Ishikawa (cell line): ENCODE measurements at regions not wholly inside any gene's neighbourhood (a gene's known extent, or its start where the extent isn't known, plus 50 kb on each side); places are given as distances from the start of the nearest gene placed in this dataset.

ENCODE experiments used
- CEBPB ChIP-seq: IDR thresholded peaks from 2 replicates; pipeline ENCODE4 v1.6.1; 2012
- CREB1 ChIP-seq: IDR thresholded peaks from 2 replicates; pipeline ENCODE4 v1.6.1; 2012; ENCODE audit warnings: low read depth
- EGR1 ChIP-seq: IDR thresholded peaks from 2 replicates; pipeline ENCODE4 v1.6.1; 2012
- EP300 ChIP-seq: IDR thresholded peaks from 2 replicates; pipeline ENCODE4 v1.6.1; 2012; ENCODE audit warnings: borderline replicate concordance
- FOXM1 ChIP-seq: IDR thresholded peaks from 2 replicates; pipeline ENCODE4 v1.6.1; 2012; ENCODE audit warnings: low read depth, borderline replicate concordance
- MAX ChIP-seq: IDR thresholded peaks from 2 replicates; pipeline ENCODE4 v1.6.1; 2012
- NFIC ChIP-seq: IDR thresholded peaks from 2 replicates; pipeline ENCODE4 v1.6.1; 2012
- RAD21 ChIP-seq: IDR thresholded peaks from 2 replicates; pipeline ENCODE4 v1.6.1; 2012; ENCODE audit warnings: low read depth
- REST ChIP-seq: IDR thresholded peaks from 2 replicates; pipeline ENCODE4 v1.6.1; 2012; ENCODE audit warnings: low read depth, mild to moderate bottlenecking
- TAF1 ChIP-seq: IDR thresholded peaks from 2 replicates; pipeline ENCODE4 v1.6.1; 2012; ENCODE audit warnings: low read depth, mild to moderate bottlenecking
- TCF12 ChIP-seq: IDR thresholded peaks from 2 replicates; pipeline ENCODE4 v1.6.1; 2012; ENCODE audit warnings: low read depth
- TEAD4 ChIP-seq: IDR thresholded peaks from 2 replicates; pipeline ENCODE4 v1.6.1; 2012
- USF1 ChIP-seq: IDR thresholded peaks from 2 replicates; pipeline ENCODE4 v1.6.1; 2012
- YY1 ChIP-seq: IDR thresholded peaks from 2 replicates; pipeline ENCODE4 v1.6.1; 2012; ENCODE audit warnings: low read depth
- ZBTB7A ChIP-seq: IDR thresholded peaks from 2 replicates; pipeline ENCODE4 v1.6.1; 2012; ENCODE audit warnings: low read depth

GRCh38 chr5:50978924-50979323, 312.5 kb downstream of the PARP8 start:
- TF ChIP-seq CREB1: no peak
- peak; percentile 80 for TF ChIP-seq CEBPB

GRCh38 chr5:50984640-50985039, 318.2 kb downstream of the PARP8 start:
- TF ChIP-seq USF1: no peak
- no peak for TF ChIP-seq RAD21
- no peak for TF ChIP-seq FOXM1
- no peak for TF ChIP-seq YY1
- TF ChIP-seq TAF1: no peak
- no peak for TF ChIP-seq EP300
- TF ChIP-seq CEBPB: no peak
- TF ChIP-seq REST: no peak
- TF ChIP-seq CREB1: no peak
- TF ChIP-seq NFIC: no peak
- TF ChIP-seq MAX: no peak
- TF ChIP-seq TEAD4: no peak
- no peak for TF ChIP-seq ZBTB7A
- TF ChIP-seq EGR1: no peak
- TF ChIP-seq TCF12: no peak

- TF ChIP-seq TAF1 (no peak), CREB1 (no peak), CEBPB (no peak)
These were observed 324.0 kb downstream of the PARP8 start for GRCh38 chr5:50990296-50990924.

GRCh38 chr5:50995285-50995942, 329.0 kb downstream of the PARP8 start:
- no peak for TF ChIP-seq TAF1
- TF ChIP-seq RAD21: peak; percentile 24; the same call in 1 of the 2 replicates

- no peak for TF ChIP-seq EGR1
- TF ChIP-seq TCF12: no peak
- no peak for TF ChIP-seq TAF1
These were observed 334.9 kb downstream of the PARP8 start for GRCh38 chr5:51001227-51001923.

GRCh38 chr5:51002368-51002767, 335.9 kb downstream of the PARP8 start:
- TF ChIP-seq ZBTB7A (no peak), REST (no peak), RAD21 (no peak), TEAD4 (no peak), CEBPB (no peak), CREB1 (no peak), EGR1 (no peak), MAX (no peak)

GRCh38 chr5:51013036-51013435, 346.6 kb downstream of the PARP8 start:
- TF ChIP-seq EGR1: no peak
- TF ChIP-seq TEAD4: no peak
- TF ChIP-seq NFIC: no peak
- TF ChIP-seq REST: no peak
